GM21786 (cell line): ENCODE measurements at regions not wholly inside any gene's neighbourhood (a gene's known extent, or its start where the extent isn't known, plus 50 kb on each side); places are given as distances from the start of the nearest gene placed in this dataset.
"Not testable (repeated sequence)": the region's sequence is repeated elsewhere in the genome, so short reads cannot be mapped to it uniquely, and the experiment has no call there.

Source experiments
- ATAC-seq: cut with Tn5 transposase; IDR thresholded peaks from one replicate; pipeline ENCODE4 v1.9.1; 2021; ENCODE audit not compliant: unreplicated experiment

GRCh38 chr2:3899536-3900155, 196.3 kb downstream of the DCDC2C start:
- no peak for ATAC-seq

- ATAC-seq: no peak
These were observed 198.8 kb downstream of the DCDC2C start for GRCh38 chr2:3902131-3902530.

GRCh38 chr2:3904061-3904460, 200.7 kb downstream of the DCDC2C start:
- no peak for ATAC-seq

- not testable (repeated sequence) for ATAC-seq
These were observed 205.1 kb downstream of the DCDC2C start for GRCh38 chr2:3908498-3908897.

GRCh38 chr2:3911882-3912455, 208.6 kb downstream of the DCDC2C start:
- ATAC-seq: no peak

- ATAC-seq: no peak
These were observed 209.8 kb downstream of the DCDC2C start for GRCh38 chr2:3913166-3913565.

- no peak for ATAC-seq
These were observed 210.9 kb downstream of the DCDC2C start for GRCh38 chr2:3914241-3914640.

GRCh38 chr2:3927031-3927430, 223.7 kb downstream of the DCDC2C start:
- no peak for ATAC-seq

- ATAC-seq: no peak
These were observed 226.0 kb downstream of the DCDC2C start for GRCh38 chr2:3929374-3929773.

GRCh38 chr2:3930246-3930645, 226.9 kb downstream of the DCDC2C start:
- ATAC-seq: no peak

- ATAC-seq: no peak
These were observed 237.3 kb downstream of the DCDC2C start for GRCh38 chr2:3940661-3941060.

- ATAC-seq: no peak
These were observed 239.5 kb downstream of the DCDC2C start for GRCh38 chr2:3942841-3943240.

- ATAC-seq: no peak
These were observed 240.7 kb downstream of the DCDC2C start for GRCh38 chr2:3944071-3944470.

GRCh38 chr2:3944841-3945240, 241.5 kb downstream of the DCDC2C start:
- no peak for ATAC-seq

- no peak for ATAC-seq
These were observed 244.8 kb downstream of the DCDC2C start for GRCh38 chr2:3948191-3948590.

GRCh38 chr2:3951131-3951954, 248.0 kb downstream of the DCDC2C start:
- ATAC-seq: no peak

- ATAC-seq: no peak
These were observed 249.6 kb downstream of the DCDC2C start for GRCh38 chr2:3952866-3953516.

- ATAC-seq: no peak
These were observed 250.9 kb downstream of the DCDC2C start for GRCh38 chr2:3954261-3954660.

- ATAC-seq: no peak
These were observed 253.0 kb downstream of the DCDC2C start for GRCh38 chr2:3956406-3956805.

GRCh38 chr2:3956892-3957291, 253.5 kb downstream of the DCDC2C start:
- no peak for ATAC-seq

GRCh38 chr2:3958465-3958864, 255.1 kb downstream of the DCDC2C start:
- no peak for ATAC-seq

- no peak for ATAC-seq
These were observed 255.6 kb downstream of the DCDC2C start for GRCh38 chr2:3958969-3959368.
